ENCODE measurements at regions not wholly inside any gene's neighbourhood (a gene's known extent, or its start where the extent isn't known, plus 50 kb on each side); places are given as distances from the start of the nearest gene placed in this dataset.

- Histone ChIP-seq H2BK5ac (ENCODE audit: insufficient read length, low read length) (no peak overlapping the region), H3K23ac (ENCODE audit: insufficient read length, low read depth, low read length) (no peak overlapping the region), H2BK20ac (ENCODE audit: low read depth, low read length, poor library complexity, severe bottlenecking) (no peak overlapping the region), H3K79me1 (ENCODE audit: insufficient read depth, low read depth, low read length, poor library complexity, severe bottlenecking) (no peaks in the 10 kb centered on the region), H3K4me2 (ENCODE audit: insufficient read depth, insufficient read length, low read length) (no peak overlapping the region), H4K8ac (replicated peaks; ENCODE audit: insufficient read length, low read depth, low read length) (no peak overlapping the region), H3K4me1 (ENCODE audit: insufficient read depth, low read length) (peaks cover 3% of the 10 kb centered on the region), H2AK5ac (ENCODE audit: insufficient read length, low read length) (no peak overlapping the region), H4K91ac (ENCODE audit: insufficient read length, low read depth, low read length) (no peak overlapping the region), H3K4ac (ENCODE audit: low read depth, low read length) (no peak overlapping the region), H3K9me3 (ENCODE audit: control insufficient read depth, low read depth, low read length) (peaks cover 9% of the 10 kb centered on the region), H3K18ac (ENCODE audit: insufficient read length, low read depth, low read length) (no peak overlapping the region), H4K5ac (ENCODE audit: insufficient read length, low read depth, low read length) (no peak overlapping the region), H3T11ph (ENCODE audit: low read length) (no peak overlapping the region), H3K56ac (ENCODE audit: insufficient read length, low read depth, low read length) (no peak overlapping the region), H3K9ac (ENCODE audit: extremely low read depth, insufficient read length, low read length) (no peak overlapping the region), H2BK120ac (ENCODE audit: low read depth, low read length, poor library complexity, severe bottlenecking) (no peak overlapping the region), H3K27me3 (ENCODE audit: insufficient read depth, low read length) (no peaks in the 10 kb centered on the region), H3K14ac (ENCODE audit: insufficient read depth, low read length) (no peak overlapping the region), H2BK15ac (ENCODE audit: low read depth, low read length) (no peak overlapping the region), H2BK12ac (ENCODE audit: insufficient read length, low read depth, low read length) (no peak overlapping the region), H3K27ac (ENCODE audit: insufficient read length, low read depth, low read length) (no peak overlapping the region), H2AFZ (ENCODE audit: low read length) (no peak overlapping the region), H3K79me2 (ENCODE audit: insufficient read depth, low read length) (no peaks in the 10 kb centered on the region; the same call in 1 of the 2 replicates), H3K23me2 (ENCODE audit: insufficient read length, low read depth, low read length, poor library complexity, severe bottlenecking) (no peaks in the 10 kb centered on the region), H4K20me1 (ENCODE audit: control insufficient read depth, insufficient read depth, insufficient read length) (no peaks in the 10 kb centered on the region)
- no peaks in the 10 kb centered on the region for H3K27me3 Mint-ChIP-seq (ENCODE audit: low read depth)
- WGBS (ENCODE audit: extremely low coverage, insufficient read length, low lambda C conversion rate): no CpG with 5 or more reads among the region's 3 CpGs
- H3K4me1 Mint-ChIP-seq: peaks cover 24 to 26% of the 10 kb centered on the region in 2 experiments
- TF ChIP-seq CTCF (conservative IDR thresholded peaks at IDR 0.05): no peak
- H3K9me3 Mint-ChIP-seq: peaks cover 13 to 16% of the 10 kb centered on the region in 2 experiments; a peak in 4 of 5 replicates
- DNase-seq: no peak
- H3K27ac Mint-ChIP-seq: no peak overlapping the region; a peak in 1 of 7 replicates
- H3K4me3 Mint-ChIP-seq: no peak overlapping the region
- peaks cover 23 to 27% (median 24%) of the 10 kb centered on the region in 3 experiments for H3K36me3 Mint-ChIP-seq (ENCODE audit: insufficient read depth in 1 of 3, low read depth in 3 of 3)
These were observed 458.4 kb downstream of the SHISA9 start for GRCh38 chr16:13359835-13360234.
